MCF 10A (cell line): ENCODE measurements at regions not wholly inside any gene's neighbourhood (a gene's known extent, or its start where the extent isn't known, plus 50 kb on each side); places are given as distances from the start of the nearest gene placed in this dataset.

Source experiments
- BruUV-seq: library from RNA; stranded (reverse); fragments of 400-500 nt; replicated peaks from 2 replicates; lab custom pipeline; 2021; lab: Mats Ljungman, UMichigan
- CTCF ChIA-PET: fragments of 300-600 bp; sonication (Branson Sonifier 250); formaldehyde crosslinking; extraction: SDS; loops from one replicate; lab custom pipeline; 2021; ENCODE audit warnings: antibody characterized with exemption, inconsistent platforms; lab: Yijun Ruan, JAX
- POLR2A ChIA-PET: fragments of 300-600, 350-650 bp; sonication (Branson Sonifier 250); formaldehyde crosslinking; extraction: SDS; loops from one replicate; lab custom pipeline; 2020; ENCODE audit warnings: antibody characterized with exemption, inconsistent platforms; lab: Yijun Ruan, JAX
- DNase-seq: peaks from one replicate; pipeline ENCODE4 v3.0.0-alpha.2; 2018; ENCODE audit not compliant: unreplicated experiment
- H3K27ac Mint-ChIP-seq: one replicate; pipeline ENCODE4 v1.8.0; 2022; ENCODE audit warnings: mild to moderate bottlenecking, low read depth, mixed read lengths; ENCODE audit not compliant: unreplicated experiment
- H3K27me3 Mint-ChIP-seq: one replicate; pipeline ENCODE4 v1.8.0; 2022; ENCODE audit warnings: mixed read lengths; ENCODE audit not compliant: insufficient read depth, unreplicated experiment
- H3K36me3 Mint-ChIP-seq: one replicate; pipeline ENCODE4 v1.8.0; 2022; ENCODE audit warnings: mild to moderate bottlenecking, moderate library complexity, mixed read lengths; ENCODE audit not compliant: insufficient read depth, unreplicated experiment
- H3K4me1 Mint-ChIP-seq: one replicate; pipeline ENCODE4 v1.8.0; 2022; ENCODE audit warnings: mixed read lengths; ENCODE audit not compliant: insufficient read depth, unreplicated experiment
- H3K4me3 Mint-ChIP-seq: one replicate; pipeline ENCODE4 v1.8.0; 2022; ENCODE audit warnings: mild to moderate bottlenecking, moderate library complexity, mixed read lengths; ENCODE audit not compliant: unreplicated experiment
- H3K9me3 Mint-ChIP-seq: one replicate; pipeline ENCODE4 v1.8.0; 2022; ENCODE audit warnings: mixed read lengths; ENCODE audit not compliant: unreplicated experiment
- intact Hi-C: fragments of 100-400 bp; cut with micrococcal nuclease; formaldehyde crosslinking; loops from 2 replicates; pipeline ENCODE4 v1.14.1; 2022
- TF ChIP-seq, protein P1 (sequence below): fragments of 200-600 bp; IDR thresholded peaks from one replicate; pipeline ENCODE4 v1.8.0; 2022; ENCODE audit warnings: antibody characterized with exemption, mild to moderate bottlenecking; ENCODE audit not compliant: unreplicated experiment

DNA sequence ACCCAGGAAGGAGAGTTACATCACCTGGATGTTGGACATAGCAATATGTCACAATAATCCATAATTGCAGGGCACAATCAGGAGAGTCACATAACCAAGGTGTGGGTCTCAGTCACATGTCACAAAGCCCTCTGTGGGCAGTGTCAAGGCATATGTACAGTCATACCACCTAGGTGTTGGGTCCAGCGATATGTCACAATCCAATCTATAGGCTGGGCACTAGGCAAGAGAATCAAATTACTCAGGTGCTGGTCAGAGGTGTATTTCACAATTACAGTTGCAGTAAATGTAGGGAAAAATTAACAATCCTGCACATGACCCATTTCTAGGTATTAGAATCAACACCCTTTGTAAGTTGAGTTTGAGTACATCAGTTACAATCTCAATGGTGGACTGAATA is 126.2 kb upstream of the ZNF91 start:
- intact Hi-C loops: no loop called here
- ChIA-PET POLR2A (no interaction called here), CTCF (no interaction called here)
- Mint-ChIP-seq H3K36me3 (no peaks in the 10 kb centered on the region), H3K27me3 (no peaks in the 10 kb centered on the region), H3K27ac (no peak overlapping the region), H3K4me1 (no peaks in the 10 kb centered on the region), H3K4me3 (no peak overlapping the region), H3K9me3 (peaks cover 37% of the 10 kb centered on the region)
- TF ChIP-seq, protein P1, sequence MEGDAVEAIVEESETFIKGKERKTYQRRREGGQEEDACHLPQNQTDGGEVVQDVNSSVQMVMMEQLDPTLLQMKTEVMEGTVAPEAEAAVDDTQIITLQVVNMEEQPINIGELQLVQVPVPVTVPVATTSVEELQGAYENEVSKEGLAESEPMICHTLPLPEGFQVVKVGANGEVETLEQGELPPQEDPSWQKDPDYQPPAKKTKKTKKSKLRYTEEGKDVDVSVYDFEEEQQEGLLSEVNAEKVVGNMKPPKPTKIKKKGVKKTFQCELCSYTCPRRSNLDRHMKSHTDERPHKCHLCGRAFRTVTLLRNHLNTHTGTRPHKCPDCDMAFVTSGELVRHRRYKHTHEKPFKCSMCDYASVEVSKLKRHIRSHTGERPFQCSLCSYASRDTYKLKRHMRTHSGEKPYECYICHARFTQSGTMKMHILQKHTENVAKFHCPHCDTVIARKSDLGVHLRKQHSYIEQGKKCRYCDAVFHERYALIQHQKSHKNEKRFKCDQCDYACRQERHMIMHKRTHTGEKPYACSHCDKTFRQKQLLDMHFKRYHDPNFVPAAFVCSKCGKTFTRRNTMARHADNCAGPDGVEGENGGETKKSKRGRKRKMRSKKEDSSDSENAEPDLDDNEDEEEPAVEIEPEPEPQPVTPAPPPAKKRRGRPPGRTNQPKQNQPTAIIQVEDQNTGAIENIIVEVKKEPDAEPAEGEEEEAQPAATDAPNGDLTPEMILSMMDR: no peak
- DNase-seq: no peak
- no TSS peak for BruUV-seq

DNA sequence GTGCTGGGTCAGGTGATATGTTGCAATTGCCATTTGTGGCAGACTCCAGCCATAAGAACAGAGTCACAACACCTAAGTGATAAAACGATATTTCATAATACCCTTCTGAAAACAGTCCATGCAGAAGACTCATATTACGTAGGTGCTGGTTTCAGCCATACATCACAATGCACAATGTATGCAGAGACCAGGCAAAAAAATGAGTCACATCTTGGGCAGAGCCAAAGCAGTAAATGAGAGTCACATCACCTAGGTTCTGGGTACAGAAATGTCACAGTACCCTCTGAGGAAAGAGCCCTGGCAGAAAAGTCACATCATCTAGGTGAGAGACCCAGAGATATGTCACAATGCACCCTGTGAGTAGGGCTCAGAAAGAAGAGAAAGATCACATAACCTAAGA is 125.2 kb upstream of the ZNF91 start:
- no peak overlapping the region for H3K4me3 Mint-ChIP-seq
- TF ChIP-seq, protein P1: no peak
- no peaks in the 10 kb centered on the region for H3K27me3 Mint-ChIP-seq
- intact Hi-C loops: no loop called here
- CTCF ChIA-PET: interaction anchor here (0.6 kb wide), 1 partner anchor 10 kb away, joined by 3 read pairs; no protein-coding TSS in a partner anchor
- DNase-seq: no peak
- no peak overlapping the region for H3K27ac Mint-ChIP-seq
- H3K36me3 Mint-ChIP-seq: no peaks in the 10 kb centered on the region
- no peaks in the 10 kb centered on the region for H3K4me1 Mint-ChIP-seq
- peaks cover 32% of the 10 kb centered on the region for H3K9me3 Mint-ChIP-seq
- BruUV-seq: no TSS peak
- POLR2A ChIA-PET: no interaction called here

DNA sequence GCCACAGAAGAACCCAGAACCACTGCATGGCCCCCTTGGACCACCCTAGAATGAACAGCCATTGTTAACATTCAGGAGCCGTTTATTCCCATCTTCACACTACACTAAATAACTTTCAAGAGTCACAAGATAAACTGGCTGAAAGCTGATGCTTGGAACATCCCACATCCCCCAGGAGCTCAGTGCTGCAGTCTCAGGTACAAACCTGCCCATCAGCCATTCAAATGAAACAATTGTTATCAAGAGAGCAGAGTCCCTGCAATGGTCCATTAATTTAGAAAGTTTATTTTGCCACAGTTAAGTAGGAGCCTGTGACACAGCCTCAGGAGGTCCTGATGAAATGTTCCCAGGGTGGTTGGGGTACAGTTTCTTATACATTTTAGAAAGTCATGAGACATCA is 123.8 kb upstream of the ZNF91 start:
- TF ChIP-seq, protein P1: no peak
- CTCF ChIA-PET: no interaction called here

GRCh38 chr19:23516266-23516665 is 121.0 kb upstream of the ZNF91 start:
- no TSS peak for BruUV-seq
- ChIA-PET CTCF (no interaction called here), POLR2A (no interaction called here)
- Mint-ChIP-seq H3K4me3 (no peak overlapping the region), H3K27ac (no peak overlapping the region), H3K27me3 (no peaks in the 10 kb centered on the region), H3K4me1 (no peaks in the 10 kb centered on the region), H3K36me3 (no peaks in the 10 kb centered on the region), H3K9me3 (peaks cover 23% of the 10 kb centered on the region)
- TF ChIP-seq, protein P1: no peak
- DNase-seq: no peak
- intact Hi-C loops: no loop called here

More for the DNA sequence above, 123.8 kb upstream of the ZNF91 start:
- POLR2A ChIA-PET: no interaction called here
- Mint-ChIP-seq H3K27ac (no peak overlapping the region), H3K4me3 (no peak overlapping the region), H3K36me3 (no peaks in the 10 kb centered on the region), H3K27me3 (no peaks in the 10 kb centered on the region), H3K9me3 (peaks cover 31% of the 10 kb centered on the region), H3K4me1 (no peaks in the 10 kb centered on the region)
- BruUV-seq: no TSS peak
- intact Hi-C loops: no loop called here
- no peak for DNase-seq
